Bronchial epithelial cell (primary cell): ENCODE measurements at regions not wholly inside any gene's neighbourhood (a gene's known extent, or its start where the extent isn't known, plus 50 kb on each side); places are given as distances from the start of the nearest gene placed in this dataset.

Source experiments
- DNase-seq: peaks from one replicate; pipeline ENCODE4 v3.0.0-alpha.2; 2010; ENCODE audit warnings: low read depth
- FAIRE-seq: peaks from 2 replicates; lab custom pipeline; 2011; peaks lifted over from hg19 to GRCh38; lab: Jason Lieb, UNC
- H3K27me3 ChIP-seq: 2 replicates; pipeline ENCODE4 v1.5.1; 2011; ENCODE audit warnings: low read length; ENCODE audit not compliant: control insufficient read depth, insufficient read depth
- H3K36me3 ChIP-seq: 2 replicates; pipeline ENCODE4 v1.5.1; 2011; ENCODE audit warnings: low read length; ENCODE audit not compliant: control insufficient read depth, insufficient read depth
- H3K4me3 ChIP-seq: 2 replicates; pipeline ENCODE4 v1.5.1; 2011; ENCODE audit warnings: mild to moderate bottlenecking, low read depth, low read length, control low read depth
- TF ChIP-seq, protein P1 (sequence below): IDR thresholded peaks from 2 replicates; pipeline ENCODE4 v1.5.1; 2011; ENCODE audit warnings: mild to moderate bottlenecking, moderate library complexity, low read length, control low read depth, inconsistent platforms; ENCODE audit not compliant: insufficient read depth, severe bottlenecking

- H3K27me3 ChIP-seq: no peaks in the 10 kb centered on the region
- no peak for DNase-seq
- no peaks in the 10 kb centered on the region for H3K36me3 ChIP-seq
- H3K4me3 ChIP-seq: no peak overlapping the region
- TF ChIP-seq, protein P1, sequence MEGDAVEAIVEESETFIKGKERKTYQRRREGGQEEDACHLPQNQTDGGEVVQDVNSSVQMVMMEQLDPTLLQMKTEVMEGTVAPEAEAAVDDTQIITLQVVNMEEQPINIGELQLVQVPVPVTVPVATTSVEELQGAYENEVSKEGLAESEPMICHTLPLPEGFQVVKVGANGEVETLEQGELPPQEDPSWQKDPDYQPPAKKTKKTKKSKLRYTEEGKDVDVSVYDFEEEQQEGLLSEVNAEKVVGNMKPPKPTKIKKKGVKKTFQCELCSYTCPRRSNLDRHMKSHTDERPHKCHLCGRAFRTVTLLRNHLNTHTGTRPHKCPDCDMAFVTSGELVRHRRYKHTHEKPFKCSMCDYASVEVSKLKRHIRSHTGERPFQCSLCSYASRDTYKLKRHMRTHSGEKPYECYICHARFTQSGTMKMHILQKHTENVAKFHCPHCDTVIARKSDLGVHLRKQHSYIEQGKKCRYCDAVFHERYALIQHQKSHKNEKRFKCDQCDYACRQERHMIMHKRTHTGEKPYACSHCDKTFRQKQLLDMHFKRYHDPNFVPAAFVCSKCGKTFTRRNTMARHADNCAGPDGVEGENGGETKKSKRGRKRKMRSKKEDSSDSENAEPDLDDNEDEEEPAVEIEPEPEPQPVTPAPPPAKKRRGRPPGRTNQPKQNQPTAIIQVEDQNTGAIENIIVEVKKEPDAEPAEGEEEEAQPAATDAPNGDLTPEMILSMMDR: no peak
- no peak for FAIRE-seq
These were observed 87.9 kb upstream of the CCDC54 start for GRCh38 chr3:107289354-107289753.

GRCh38 chr3:107294117-107294516 lies 83.1 kb upstream of the CCDC54 start:
- Histone ChIP-seq H3K27me3 (no peaks in the 10 kb centered on the region), H3K36me3 (no peaks in the 10 kb centered on the region), H3K4me3 (no peak overlapping the region)
- FAIRE-seq (no peak), DNase-seq (no peak)
- TF ChIP-seq, protein P1: no peak

- Histone ChIP-seq H3K36me3 (no peaks in the 10 kb centered on the region), H3K27me3 (no peaks in the 10 kb centered on the region), H3K4me3 (no peak overlapping the region)
- FAIRE-seq: no peak
- no peak for DNase-seq
- TF ChIP-seq, protein P1: no peak
These were observed 79.6 kb upstream of the CCDC54 start for GRCh38 chr3:107297597-107297996.

DNA sequence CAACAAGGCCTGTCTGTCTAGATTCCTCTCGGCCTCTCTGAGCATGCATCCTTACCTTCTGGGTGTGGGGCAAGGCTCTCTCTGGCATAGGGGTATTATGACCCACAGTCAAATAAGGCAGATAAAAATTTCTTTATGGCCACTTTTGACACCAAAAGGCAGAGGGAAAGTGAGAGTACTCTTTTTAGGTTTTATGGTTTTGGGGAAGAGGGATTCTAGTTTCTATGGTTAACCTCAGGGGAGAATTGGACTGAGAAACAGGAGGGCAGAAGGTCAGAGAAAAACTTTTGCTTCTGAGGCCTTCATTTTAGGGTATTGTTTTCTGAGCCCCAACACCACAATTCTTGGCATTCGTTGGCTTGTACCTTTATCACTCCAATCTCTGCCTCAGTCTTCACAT lies 70.0 kb upstream of the CCDC54 start:
- Histone ChIP-seq H3K36me3 (no peaks in the 10 kb centered on the region), H3K4me3 (no peak overlapping the region), H3K27me3 (no peaks in the 10 kb centered on the region)
- FAIRE-seq (peak; percentile 94), DNase-seq (no peak)
- TF ChIP-seq, protein P1: no peak

GRCh38 chr3:107308716-107309115 lies 68.5 kb upstream of the CCDC54 start:
- DNase-seq: no peak
- H3K27me3 ChIP-seq: no peaks in the 10 kb centered on the region
- no peak for FAIRE-seq

DNA sequence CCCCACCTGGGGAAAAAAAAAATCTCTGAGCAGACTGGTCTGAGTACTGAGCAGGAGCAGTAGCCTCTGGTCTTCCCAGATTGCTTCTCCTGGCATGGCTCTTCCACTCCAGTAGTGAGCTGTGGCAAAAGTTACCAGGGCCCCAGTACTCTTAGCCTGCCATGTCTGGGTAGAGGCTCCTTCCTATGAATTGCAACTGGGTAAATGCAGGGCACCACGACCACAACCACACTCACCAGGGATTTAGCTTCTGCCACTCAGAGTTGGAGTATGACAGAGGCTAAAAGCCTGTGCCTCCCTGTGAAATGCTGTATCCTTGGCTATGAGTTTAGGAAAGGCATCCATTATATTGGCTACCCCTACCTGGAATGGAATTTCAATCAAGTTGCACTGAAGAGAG lies 67.9 kb upstream of the CCDC54 start:
- TF ChIP-seq, protein P1: no peak
- Histone ChIP-seq H3K36me3 (no peaks in the 10 kb centered on the region), H3K4me3 (no peak overlapping the region), H3K27me3 (no peaks in the 10 kb centered on the region)
- no peak for DNase-seq
- FAIRE-seq: no peak

More at GRCh38 chr3:107308716-107309115, 68.5 kb upstream of the CCDC54 start:
- TF ChIP-seq, protein P1: no peak
- H3K4me3 ChIP-seq: no peak overlapping the region
- H3K36me3 ChIP-seq: no peaks in the 10 kb centered on the region
